Natural killer cell (primary cell): ENCODE measurements at regions not wholly inside any gene's neighbourhood (a gene's known extent, or its start where the extent isn't known, plus 50 kb on each side); places are given as distances from the start of the nearest gene placed in this dataset.
A peak's percentile ranks its signal among the peaks of the same experiment; 100 is the strongest.

Source experiments
- ATAC-seq, 3 donors: fragments of 150-1000 bp in 2 of 3; fragments of 200-7000 bp in 1 of 3; cut with Tn5 transposase; 1 replicate in 1 of 3; 2 replicates in 2 of 3; pipeline ENCODE4 v1.10.0; 2021; ENCODE audit warnings: mild to moderate bottlenecking in 2 of 3, moderate library complexity in 2 of 3
- DNase-seq, 2 donors: peaks; one replicate each; pipeline versions ENCODE4 v3.0.0 to v3.0.0-alpha.2; 2013 to 2021; ENCODE audit warnings: mixed read lengths in 1 of 2
- H3K27ac ChIP-seq: one replicate; pipeline ENCODE4 v1.5.1; 2013; ENCODE audit warnings: mild to moderate bottlenecking, low read length
- H3K27me3 ChIP-seq: one replicate; pipeline ENCODE4 v1.6.1; 2013; ENCODE audit warnings: low read length; ENCODE audit not compliant: control insufficient read depth, insufficient read depth
- H3K36me3 ChIP-seq: one replicate; pipeline ENCODE4 v1.6.1; 2013; ENCODE audit warnings: low read length; ENCODE audit not compliant: control insufficient read depth, insufficient read depth
- H3K4me1 ChIP-seq: one replicate; pipeline ENCODE4 v1.6.1; 2013; ENCODE audit warnings: low read length; ENCODE audit not compliant: control insufficient read depth, insufficient read depth
- H3K4me3 ChIP-seq: one replicate; pipeline ENCODE4 v1.5.1; 2013; ENCODE audit warnings: low read length
- H3K9me3 ChIP-seq: one replicate; pipeline ENCODE4 v1.6.1; 2013; ENCODE audit warnings: low read length; ENCODE audit not compliant: control insufficient read depth, insufficient read depth
- H3K27ac Mint-ChIP-seq, 2 donors: one replicate each; pipeline ENCODE4 v1.8.0; 2022; ENCODE audit warnings: mild to moderate bottlenecking in 2 of 2, mixed read lengths in 2 of 2, moderate library complexity in 1 of 2
- H3K27me3 Mint-ChIP-seq, 2 donors: one replicate each; pipeline ENCODE4 v1.8.0; 2022; ENCODE audit warnings: low read depth in 2 of 2, mixed read lengths in 2 of 2
- H3K36me3 Mint-ChIP-seq: one replicate; pipeline ENCODE4 v1.8.0; 2022; ENCODE audit warnings: mixed read lengths
- H3K4me1 Mint-ChIP-seq, 2 donors: one replicate each; pipeline ENCODE4 v1.8.0; 2022; ENCODE audit warnings: mixed read lengths in 2 of 2
- H3K4me3 Mint-ChIP-seq: one replicate; pipeline ENCODE4 v1.8.0; 2022; ENCODE audit warnings: mild to moderate bottlenecking, moderate library complexity, mixed read lengths
- H3K9me3 Mint-ChIP-seq, 2 donors: one replicate each; pipeline ENCODE4 v1.8.0; 2022; ENCODE audit warnings: mixed read lengths in 2 of 2
- WGBS: methylation state at CpG from one replicate; pipeline ENCODE4 v1.1.7; 2013; ENCODE audit warnings: missing lambda C conversion rate; ENCODE audit not compliant: insufficient coverage; 5-methylcytosine and 5-hydroxymethylcytosine counted together
- intact Hi-C: fragments of 100-400 bp; cut with micrococcal nuclease; formaldehyde crosslinking; loops from one replicate; pipeline ENCODE4 v1.14.2; 2022
- TF ChIP-seq, protein P1 (sequence below): fragments of 200-600 bp; IDR thresholded peaks from one replicate; pipeline ENCODE4 v1.8.0; 2022; ENCODE audit warnings: antibody characterized with exemption

DNA sequence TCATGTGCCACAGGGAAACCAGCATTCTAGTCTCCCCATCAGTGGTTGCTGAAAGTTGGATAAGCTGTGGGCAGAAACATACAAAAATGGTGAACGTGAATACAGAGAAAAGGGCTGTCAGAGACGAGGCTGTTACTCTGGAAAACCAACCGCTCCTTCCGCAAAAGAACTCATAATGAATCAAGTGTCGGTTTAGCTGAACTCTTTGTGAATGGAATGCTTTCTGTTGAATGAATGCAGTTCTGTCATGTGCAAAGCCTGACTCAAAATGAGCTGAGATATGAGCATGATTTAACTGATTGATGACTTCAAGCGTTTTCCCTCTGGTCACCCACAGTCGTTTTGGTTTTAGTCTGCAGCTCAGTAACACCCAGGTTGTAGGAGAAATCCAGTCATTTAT, 298.3 kb downstream of the ETS1 start:
- Mint-ChIP-seq H3K9me3 (no peaks in the 10 kb centered on the region), H3K36me3 (no peaks in the 10 kb centered on the region), H3K27me3 (no peaks in the 10 kb centered on the region), H3K4me1 (peaks cover 84 to 90% of the 10 kb centered on the region in 2 donors), H3K4me3 (no peak overlapping the region), H3K27ac (peak overlapping the region; percentile 98 to 99)
- no peak for ATAC-seq
- no peak overlapping the region for H3K4me3 ChIP-seq
- DNase-seq: no peak
- TF ChIP-seq, protein P1, sequence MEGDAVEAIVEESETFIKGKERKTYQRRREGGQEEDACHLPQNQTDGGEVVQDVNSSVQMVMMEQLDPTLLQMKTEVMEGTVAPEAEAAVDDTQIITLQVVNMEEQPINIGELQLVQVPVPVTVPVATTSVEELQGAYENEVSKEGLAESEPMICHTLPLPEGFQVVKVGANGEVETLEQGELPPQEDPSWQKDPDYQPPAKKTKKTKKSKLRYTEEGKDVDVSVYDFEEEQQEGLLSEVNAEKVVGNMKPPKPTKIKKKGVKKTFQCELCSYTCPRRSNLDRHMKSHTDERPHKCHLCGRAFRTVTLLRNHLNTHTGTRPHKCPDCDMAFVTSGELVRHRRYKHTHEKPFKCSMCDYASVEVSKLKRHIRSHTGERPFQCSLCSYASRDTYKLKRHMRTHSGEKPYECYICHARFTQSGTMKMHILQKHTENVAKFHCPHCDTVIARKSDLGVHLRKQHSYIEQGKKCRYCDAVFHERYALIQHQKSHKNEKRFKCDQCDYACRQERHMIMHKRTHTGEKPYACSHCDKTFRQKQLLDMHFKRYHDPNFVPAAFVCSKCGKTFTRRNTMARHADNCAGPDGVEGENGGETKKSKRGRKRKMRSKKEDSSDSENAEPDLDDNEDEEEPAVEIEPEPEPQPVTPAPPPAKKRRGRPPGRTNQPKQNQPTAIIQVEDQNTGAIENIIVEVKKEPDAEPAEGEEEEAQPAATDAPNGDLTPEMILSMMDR: no peak
- no peaks in the 10 kb centered on the region for H3K27me3 ChIP-seq
- H3K4me1 ChIP-seq: peaks cover 45% of the 10 kb centered on the region
- no peaks in the 10 kb centered on the region for H3K36me3 ChIP-seq
- peak overlapping the region; percentile 97 for H3K27ac ChIP-seq
- 69% methylated on average over 7 of the region's 7 CpGs for WGBS
- intact Hi-C loops: no loop called here
- no peaks in the 10 kb centered on the region for H3K9me3 ChIP-seq

DNA sequence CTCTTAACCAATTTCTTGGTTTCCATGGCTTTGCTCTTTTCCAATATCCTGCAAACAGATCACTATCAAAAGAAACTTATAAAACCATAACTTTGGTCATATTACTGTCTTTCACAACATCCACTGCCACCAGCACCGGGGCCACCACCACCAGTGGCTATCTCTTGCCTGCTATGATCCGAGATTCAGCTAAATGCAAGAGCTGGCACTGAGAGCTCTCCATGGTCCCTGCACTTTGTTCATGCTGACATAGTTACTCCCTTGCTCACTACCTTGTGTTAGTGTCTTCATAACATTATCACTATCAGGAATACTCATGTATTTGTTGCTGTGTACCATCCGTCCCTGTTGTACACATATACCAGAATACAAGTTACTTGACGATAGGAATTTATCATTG, 299.0 kb downstream of the ETS1 start:
- peak overlapping the region; percentile 98 to 99 for H3K27ac Mint-ChIP-seq
- peaks cover 86 to 95% of the 10 kb centered on the region in 2 donors for H3K4me1 Mint-ChIP-seq
- no peaks in the 10 kb centered on the region for H3K36me3 Mint-ChIP-seq
- Histone ChIP-seq H3K4me1 (peaks cover 45% of the 10 kb centered on the region), H3K4me3 (no peak overlapping the region), H3K9me3 (no peaks in the 10 kb centered on the region), H3K36me3 (no peaks in the 10 kb centered on the region), H3K27ac (no peak overlapping the region), H3K27me3 (no peaks in the 10 kb centered on the region)
- 97% methylated on average over 4 of the region's 4 CpGs for WGBS
- intact Hi-C loops: no loop called here
- no peak overlapping the region for H3K4me3 Mint-ChIP-seq
- no peaks in the 10 kb centered on the region for H3K27me3 Mint-ChIP-seq
- TF ChIP-seq, protein P1: no peak
- no peak for DNase-seq
- ATAC-seq: no peak
- H3K9me3 Mint-ChIP-seq: no peaks in the 10 kb centered on the region

DNA sequence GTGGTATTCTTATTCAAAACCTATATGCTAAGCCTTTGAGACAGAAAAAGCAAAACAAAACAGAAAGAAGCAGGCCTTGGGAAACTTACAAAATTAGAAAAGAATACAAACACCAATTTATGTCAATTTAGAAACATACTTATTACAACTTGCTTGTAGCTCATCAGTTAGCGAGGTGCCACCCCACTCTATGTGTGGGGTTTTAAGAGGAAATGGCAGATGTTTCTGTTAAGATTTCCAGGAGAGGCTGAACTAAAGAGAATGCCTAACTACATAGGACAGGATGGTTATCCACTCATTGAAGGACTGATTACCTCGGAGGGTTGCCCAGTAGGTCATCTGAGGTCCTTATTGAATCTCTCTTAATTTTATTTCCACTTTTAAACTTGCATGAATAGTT, 302.0 kb downstream of the ETS1 start:
- intact Hi-C loops: no loop called here
- WGBS: 0% methylated on average over 1 of the region's 2 CpGs
- H3K36me3 Mint-ChIP-seq: no peaks in the 10 kb centered on the region
- Histone ChIP-seq H3K4me1 (peaks cover 18% of the 10 kb centered on the region), H3K9me3 (no peaks in the 10 kb centered on the region), H3K27ac (peak overlapping the region; percentile 83), H3K4me3 (no peak overlapping the region), H3K36me3 (no peaks in the 10 kb centered on the region), H3K27me3 (no peaks in the 10 kb centered on the region)
- H3K4me3 Mint-ChIP-seq: peak overlapping the region; percentile 68
- ATAC-seq: peak; percentile 45 to 70 (median 55)
- H3K27ac Mint-ChIP-seq: peak overlapping the region; percentile 98 to 99
- no peaks in the 10 kb centered on the region for H3K9me3 Mint-ChIP-seq
- DNase-seq: peak in 1 of 2 donors; percentile 55
- peaks cover 62 to 70% of the 10 kb centered on the region in 2 donors for H3K4me1 Mint-ChIP-seq
- H3K27me3 Mint-ChIP-seq: no peaks in the 10 kb centered on the region
- TF ChIP-seq, protein P1: no peak

DNA sequence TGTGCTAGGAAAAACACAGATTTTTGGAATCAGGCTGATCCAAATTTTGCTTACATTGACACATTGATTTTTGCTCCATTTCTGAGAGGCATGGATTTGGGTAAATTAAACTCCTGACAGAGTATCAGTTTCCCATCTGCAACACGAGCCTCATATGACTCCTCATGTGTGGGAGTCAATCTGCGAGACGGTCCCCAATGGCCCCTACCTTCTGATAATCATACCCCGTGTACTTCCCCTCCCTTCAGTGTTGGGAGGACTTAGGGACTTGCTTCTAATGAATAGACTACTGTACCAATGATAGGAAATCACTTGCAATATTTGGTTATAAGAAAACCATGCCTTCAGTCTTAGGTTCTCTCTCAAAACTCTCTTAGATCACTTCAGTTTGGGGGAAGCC, 302.7 kb downstream of the ETS1 start:
- TF ChIP-seq, protein P1: no peak
- Histone ChIP-seq H3K36me3 (no peaks in the 10 kb centered on the region), H3K9me3 (no peaks in the 10 kb centered on the region), H3K27me3 (no peaks in the 10 kb centered on the region), H3K27ac (peak overlapping the region; percentile 83), H3K4me3 (no peak overlapping the region), H3K4me1 (peaks cover 15% of the 10 kb centered on the region)
- Mint-ChIP-seq H3K36me3 (no peaks in the 10 kb centered on the region), H3K4me3 (peak overlapping the region; percentile 68), H3K4me1 (peaks cover 62 to 63% of the 10 kb centered on the region in 2 donors), H3K27me3 (no peaks in the 10 kb centered on the region), H3K9me3 (no peaks in the 10 kb centered on the region), H3K27ac (peak overlapping the region; percentile 98 to 99)
- WGBS: 100% methylated on average over 1 of the region's 4 CpGs
- intact Hi-C loops: no loop called here
- DNase-seq (no peak), ATAC-seq (peak in 1 of 3 donors; percentile 19)
